Sigmoid colon (tissue), 6 donors: ENCODE measurements at regions not wholly inside any gene's neighbourhood (a gene's known extent, or its start where the extent isn't known, plus 50 kb on each side); places are given as distances from the start of the nearest gene placed in this dataset.

Source experiments
- DNase-seq: peaks from one replicate; pipeline ENCODE4 v3.0.0-alpha.2; 2019
- H3K27ac ChIP-seq, 4 donors: fragments of 200-600 bp; sonication (generic); one replicate each; pipeline ENCODE4 v1.5.1; 2016 to 2019; ENCODE audit warnings: mild to moderate bottlenecking in 1 of 4
- H3K27me3 ChIP-seq, 3 donors: fragments of 200-600 bp; sonication (generic); one replicate each; pipeline ENCODE4 v1.5.1; 2019; ENCODE audit warnings: mild to moderate bottlenecking in 1 of 3
- H3K36me3 ChIP-seq, 4 donors: fragments of 200-600 bp; sonication (generic); one replicate each; pipeline ENCODE4 v1.5.1; 2016 to 2019
- H3K4me1 ChIP-seq, 4 donors: fragments of 200-600 bp; sonication (generic); one replicate each; pipeline ENCODE4 v1.5.1; 2017 to 2019
- H3K4me3 ChIP-seq, 4 donors: fragments of 200-600 bp; sonication (generic); one replicate each; pipeline ENCODE4 v1.5.1; 2017 to 2019; ENCODE audit warnings: mild to moderate bottlenecking in 2 of 4, moderate library complexity in 1 of 4
- H3K9me3 ChIP-seq, 4 donors: fragments of 200-600 bp in 3 of 4; sonication (generic) in 3 of 4; one replicate each; pipeline versions ENCODE4 v1.5.1 to v1.6.1; 2013 to 2019
- EP300 ChIP-seq, 4 donors: sonication (generic); formaldehyde crosslinking; IDR thresholded peaks; one replicate each; pipeline ENCODE4 v1.6.1; 2017; ENCODE audit warnings: antibody characterized with exemption in 4 of 4
- POLR2A ChIP-seq, 2 donors: fragments of 450-650 bp; IDR thresholded peaks; one replicate each; pipeline ENCODE4 v1.6.1; 2016; ENCODE audit warnings: antibody characterized with exemption in 2 of 2, mild to moderate bottlenecking in 2 of 2, moderate library complexity in 2 of 2
- POLR2AphosphoS5 ChIP-seq, 4 donors: sonication (generic); formaldehyde crosslinking; IDR thresholded peaks; one replicate each; pipeline ENCODE4 v1.6.1; 2017; ENCODE audit warnings: antibody characterized with exemption in 4 of 4
- WGBS, 2 donors: extraction: QIAGEN DNeasy Blood & Tissue Kit; methylation state at CpG; one replicate each; pipeline ENCODE4 v1.1.7; 2013; 5-methylcytosine and 5-hydroxymethylcytosine counted together
- intact Hi-C: fragments of 100-400 bp; cut with DNase I; formaldehyde crosslinking; loops from one replicate; pipeline ENCODE4 v1.15.1; 2023
- TF ChIP-seq, protein P1 (sequence below), 4 experiments: fragments of 450-650 bp in 3 of 4; fragments of 200-600 bp in 1 of 4; IDR thresholded peaks; one replicate each; pipeline ENCODE4 v1.5.1; 2016 to 2019; ENCODE audit warnings: antibody characterized with exemption in 4 of 4, mild to moderate bottlenecking in 3 of 4, moderate library complexity in 2 of 4
- donor health status: healthy with polysubstance abuse.
- donor health status: healthy.

GRCh38 chr10:131710142-131710861 is 190.5 kb upstream of the PPP2R2D start:
- no peak for DNase-seq
- no peak overlapping the region for H3K4me3 ChIP-seq
- TF ChIP-seq POLR2AphosphoS5 (IDR thresholded peaks at IDR 0.05) = no peak
- TF ChIP-seq POLR2A (IDR thresholded peaks at IDR 0.05) = no peak
- no peak for TF ChIP-seq EP300 (IDR thresholded peaks at IDR 0.05)
- TF ChIP-seq, protein P1, sequence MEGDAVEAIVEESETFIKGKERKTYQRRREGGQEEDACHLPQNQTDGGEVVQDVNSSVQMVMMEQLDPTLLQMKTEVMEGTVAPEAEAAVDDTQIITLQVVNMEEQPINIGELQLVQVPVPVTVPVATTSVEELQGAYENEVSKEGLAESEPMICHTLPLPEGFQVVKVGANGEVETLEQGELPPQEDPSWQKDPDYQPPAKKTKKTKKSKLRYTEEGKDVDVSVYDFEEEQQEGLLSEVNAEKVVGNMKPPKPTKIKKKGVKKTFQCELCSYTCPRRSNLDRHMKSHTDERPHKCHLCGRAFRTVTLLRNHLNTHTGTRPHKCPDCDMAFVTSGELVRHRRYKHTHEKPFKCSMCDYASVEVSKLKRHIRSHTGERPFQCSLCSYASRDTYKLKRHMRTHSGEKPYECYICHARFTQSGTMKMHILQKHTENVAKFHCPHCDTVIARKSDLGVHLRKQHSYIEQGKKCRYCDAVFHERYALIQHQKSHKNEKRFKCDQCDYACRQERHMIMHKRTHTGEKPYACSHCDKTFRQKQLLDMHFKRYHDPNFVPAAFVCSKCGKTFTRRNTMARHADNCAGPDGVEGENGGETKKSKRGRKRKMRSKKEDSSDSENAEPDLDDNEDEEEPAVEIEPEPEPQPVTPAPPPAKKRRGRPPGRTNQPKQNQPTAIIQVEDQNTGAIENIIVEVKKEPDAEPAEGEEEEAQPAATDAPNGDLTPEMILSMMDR (IDR thresholded peaks at IDR 0.05) = no peak
- H3K9me3 ChIP-seq = peaks cover 0 to 13% (median 7%) of the 10 kb centered on the region in 4 donors
- no peaks in the 10 kb centered on the region for H3K36me3 ChIP-seq
- intact Hi-C loops = no loop called here
- no peak overlapping the region for H3K27ac ChIP-seq
- no peaks in the 10 kb centered on the region for H3K4me1 ChIP-seq
- 58 to 73% methylated on average over 17 of the region's 17 CpGs for WGBS, 2 donors
- H3K27me3 ChIP-seq = no peaks in the 10 kb centered on the region

- peaks cover 0 to 14% (median 11%) of the 10 kb centered on the region in 4 donors for H3K4me1 ChIP-seq
- intact Hi-C loops = no loop called here
- H3K27ac ChIP-seq = no peak overlapping the region
- H3K36me3 ChIP-seq = no peaks in the 10 kb centered on the region
- H3K4me3 ChIP-seq = no peak overlapping the region
- no peaks in the 10 kb centered on the region for H3K9me3 ChIP-seq
- DNase-seq = no peak
- H3K27me3 ChIP-seq = no peaks in the 10 kb centered on the region
- no peak for TF ChIP-seq POLR2A (IDR thresholded peaks at IDR 0.05)
- no peak for TF ChIP-seq EP300 (IDR thresholded peaks at IDR 0.05)
- TF ChIP-seq, protein P1 (IDR thresholded peaks at IDR 0.05) = no peak
- no peak for TF ChIP-seq POLR2AphosphoS5 (IDR thresholded peaks at IDR 0.05)
- WGBS, 2 donors = 91 to 93% methylated on average over 5 of the region's 5 CpGs
These were observed 178.7 kb upstream of the PPP2R2D start for GRCh38 chr10:131722121-131722520.

GRCh38 chr10:131722525-131723264 is 178.1 kb upstream of the PPP2R2D start:
- Histone ChIP-seq H3K9me3 (no peaks in the 10 kb centered on the region), H3K36me3 (no peaks in the 10 kb centered on the region), H3K27me3 (no peaks in the 10 kb centered on the region), H3K27ac (no peak overlapping the region), H3K4me3 (no peak overlapping the region), H3K4me1 (peaks cover 0 to 14% (median 11%) of the 10 kb centered on the region in 4 donors)
- 91 to 92% methylated on average over 22 of the region's 22 CpGs for WGBS, 2 donors
- no peak for DNase-seq
- intact Hi-C loops = no loop called here
- TF ChIP-seq POLR2A (IDR thresholded peaks at IDR 0.05) (no peak), POLR2AphosphoS5 (IDR thresholded peaks at IDR 0.05) (no peak), EP300 (IDR thresholded peaks at IDR 0.05) (no peak)
- TF ChIP-seq, protein P1 (IDR thresholded peaks at IDR 0.05) = no peak

- TF ChIP-seq POLR2A (IDR thresholded peaks at IDR 0.05) (no peak), EP300 (IDR thresholded peaks at IDR 0.05) (no peak), POLR2AphosphoS5 (IDR thresholded peaks at IDR 0.05) (no peak)
- TF ChIP-seq, protein P1 (IDR thresholded peaks at IDR 0.05) = no peak
- Histone ChIP-seq H3K9me3 (no peaks in the 10 kb centered on the region), H3K27me3 (no peaks in the 10 kb centered on the region), H3K36me3 (no peaks in the 10 kb centered on the region), H3K4me3 (no peak overlapping the region), H3K4me1 (peaks cover 0 to 14% (median 11%) of the 10 kb centered on the region in 4 donors), H3K27ac (no peak overlapping the region)
- no peak for DNase-seq
- 83 to 85% methylated on average over 20 of the region's 20 CpGs for WGBS, 2 donors
- intact Hi-C loops = no loop called here
These were observed 177.3 kb upstream of the PPP2R2D start for GRCh38 chr10:131723297-131724168.
